ENCODE measurements at regions not wholly inside any gene's neighbourhood (a gene's known extent, or its start where the extent isn't known, plus 50 kb on each side); places are given as distances from the start of the nearest gene placed in this dataset.

GRCh38 chr3:187930021-187930420 is 184.8 kb upstream of the BCL6 start:
- no peak for DNase-seq (ENCODE audit: low read depth, low spot score)
- no peak overlapping the region for H3K9ac ChIP-seq (ENCODE audit: low read length)
- ATAC-seq, result no peak
- H3K27ac ChIP-seq (ENCODE audit: low read depth, low read length), result no peak overlapping the region
- BruUV-seq (replicated peaks), result no TSS peak
- no peaks in the 10 kb centered on the region for H3K79me2 ChIP-seq (ENCODE audit: insufficient read depth, low read length)
- H4K20me1 ChIP-seq (ENCODE audit: insufficient read depth), result no peaks in the 10 kb centered on the region
- H3K4me1 ChIP-seq (ENCODE audit: control insufficient read depth in 1 of 2, insufficient read depth in 2 of 2, low read length in 2 of 2), result no peaks in the 10 kb centered on the region
- no peaks in the 10 kb centered on the region for H3K36me3 ChIP-seq (ENCODE audit: control insufficient read depth in 1 of 2, insufficient read depth in 2 of 2, low read length in 2 of 2)
- no peak for TF ChIP-seq JUND (IDR thresholded peaks at IDR 0.05)
- no peak for TF ChIP-seq SRF (IDR thresholded peaks at IDR 0.05; ENCODE audit: low read depth)
- TF ChIP-seq FOSL1 (IDR thresholded peaks at IDR 0.05; ENCODE audit: low read depth), result no peak
- TF ChIP-seq REST (IDR thresholded peaks at IDR 0.05; ENCODE audit: low read depth), result no peak
- no peak for TF ChIP-seq TCF7L2 (IDR thresholded peaks at IDR 0.05; ENCODE audit: borderline replicate concordance, extremely low read depth, insufficient read depth, insufficient read length)
- TF ChIP-seq EZH2 (IDR thresholded peaks at IDR 0.05), result no peak
- TF ChIP-seq ATF3 (IDR thresholded peaks at IDR 0.05), result no peak
- no peak for TF ChIP-seq CBX3 (IDR thresholded peaks at IDR 0.05; ENCODE audit: low read depth)
- TF ChIP-seq MAX (IDR thresholded peaks at IDR 0.05), result no peak
- no peak for TF ChIP-seq POLR2A (IDR thresholded peaks at IDR 0.05; ENCODE audit: borderline replicate concordance, extremely low read depth, insufficient read depth, insufficient read length)
- no peak for TF ChIP-seq RAD21 (IDR thresholded peaks at IDR 0.05; ENCODE audit: low read depth)
- TF ChIP-seq CEBPB (IDR thresholded peaks at IDR 0.05; ENCODE audit: low read depth), result no peak
- TF ChIP-seq SIN3A (IDR thresholded peaks at IDR 0.05; ENCODE audit: low read depth), result no peak
- no peak for TF ChIP-seq ZBTB33 (IDR thresholded peaks at IDR 0.05; ENCODE audit: extremely low read depth, insufficient replicate concordance, low read length)
- ChIA-PET CTCF (no interaction called here), POLR2A (no interaction called here), RAD21 (ENCODE audit: low non-redundant PET in 1 of 2, low total read pairs in 2 of 2, uncharacterized antibody in 2 of 2, unreplicated experiment in 2 of 2) (no interaction called here)
- H2AFZ ChIP-seq (ENCODE audit: low read depth, low read length, poor library complexity, severe bottlenecking), result no peak overlapping the region
- H3K27me3 ChIP-seq (ENCODE audit: insufficient read depth, low read length), result no peaks in the 10 kb centered on the region
- H3K4me3 ChIP-seq (replicated peaks in 1 of 2; ENCODE audit: low read depth in 1 of 2, low read length in 2 of 2), result no peak overlapping the region
- no peaks in the 10 kb centered on the region for H3K9me3 ChIP-seq (ENCODE audit: control insufficient read depth in 1 of 2, insufficient read depth in 1 of 2, low read depth in 1 of 2, low read length in 2 of 2)
- no peak overlapping the region for H3K4me2 ChIP-seq (ENCODE audit: low read length)
- intact Hi-C loops (cut with micrococcal nuclease), result no loop called here
- no peaks in the 10 kb centered on the region for H3K9me2 ChIP-seq (ENCODE audit: insufficient read depth)

Data from HCT116 (cell line).